HG03432 (cell line): ENCODE measurements at regions not wholly inside any gene's neighbourhood (a gene's known extent, or its start where the extent isn't known, plus 50 kb on each side); places are given as distances from the start of the nearest gene placed in this dataset.
"Not testable (repeated sequence)": the region's sequence is repeated elsewhere in the genome, so short reads cannot be mapped to it uniquely, and the experiment has no call there.

Experiments used
- ATAC-seq: cut with Tn5 transposase; IDR thresholded peaks from one replicate; pipeline ENCODE4 v1.9.1; 2021; ENCODE audit warnings: mild to moderate bottlenecking, moderate library complexity; ENCODE audit not compliant: unreplicated experiment

- ATAC-seq = no peak
Observed at GRCh38 chr17:71633391-71633849, 487.4 kb upstream of the SOX9 start.

- ATAC-seq = no peak
Observed at GRCh38 chr17:71634376-71634775, 486.4 kb upstream of the SOX9 start.

- no peak for ATAC-seq
Observed at GRCh38 chr17:71635187-71635586, 485.6 kb upstream of the SOX9 start.

GRCh38 chr17:71636644-71637043, 484.2 kb upstream of the SOX9 start:
- no peak for ATAC-seq

- ATAC-seq = no peak
Observed at GRCh38 chr17:71638668-71639067, 482.2 kb upstream of the SOX9 start.

GRCh38 chr17:71639865-71640264, 481.0 kb upstream of the SOX9 start:
- ATAC-seq = no peak

- not testable (repeated sequence) for ATAC-seq
Observed at GRCh38 chr17:71646890-71647289, 473.9 kb upstream of the SOX9 start.

- not testable (repeated sequence) for ATAC-seq
Observed at GRCh38 chr17:71648342-71648741, 472.5 kb upstream of the SOX9 start.

- no peak for ATAC-seq
Observed at GRCh38 chr17:71649941-71650350, 470.9 kb upstream of the SOX9 start.

- ATAC-seq = no peak
Observed at GRCh38 chr17:71655542-71655941, 465.3 kb upstream of the SOX9 start.

GRCh38 chr17:71656964-71657858, 463.6 kb upstream of the SOX9 start:
- no peak for ATAC-seq

GRCh38 chr17:71658996-71659395, 461.8 kb upstream of the SOX9 start:
- no peak for ATAC-seq

- no peak for ATAC-seq
Observed at GRCh38 chr17:71664861-71665260, 456.0 kb upstream of the SOX9 start.

GRCh38 chr17:71666047-71666446, 454.8 kb upstream of the SOX9 start:
- no peak for ATAC-seq

GRCh38 chr17:71667661-71668060, 453.2 kb upstream of the SOX9 start:
- no peak for ATAC-seq

GRCh38 chr17:71668807-71669206, 452.0 kb upstream of the SOX9 start:
- ATAC-seq = no peak

- ATAC-seq = no peak
Observed at GRCh38 chr17:71677439-71677838, 443.4 kb upstream of the SOX9 start.

- no peak for ATAC-seq
Observed at GRCh38 chr17:71679832-71680231, 441.0 kb upstream of the SOX9 start.

GRCh38 chr17:71681427-71682173, 439.2 kb upstream of the SOX9 start:
- no peak for ATAC-seq

GRCh38 chr17:71682174-71682494, 438.7 kb upstream of the SOX9 start:
- no peak for ATAC-seq

GRCh38 chr17:71689782-71690181, 431.0 kb upstream of the SOX9 start:
- ATAC-seq = no peak

GRCh38 chr17:71699907-71700306, 420.9 kb upstream of the SOX9 start:
- ATAC-seq = no peak
